Esophagus squamous epithelium (tissue), 4 donors: ENCODE measurements at regions not wholly inside any gene's neighbourhood (a gene's known extent, or its start where the extent isn't known, plus 50 kb on each side); places are given as distances from the start of the nearest gene placed in this dataset.

ENCODE experiments used
- CTCF ChIP-seq, 6 experiments: fragments of 450-650 bp in 4 of 6; fragments of 200-600 bp in 2 of 6; sonication (generic) in 2 of 6; IDR thresholded peaks; one replicate each; pipeline ENCODE4 v1.5.1; 2016 to 2019; ENCODE audit warnings: antibody characterized with exemption in 6 of 6, mild to moderate bottlenecking in 4 of 6, moderate library complexity in 4 of 6
- POLR2A ChIP-seq, 4 donors: fragments of 450-650 bp; IDR thresholded peaks; one replicate each; pipeline ENCODE4 v1.6.1; 2017; ENCODE audit warnings: antibody characterized with exemption in 4 of 4, mild to moderate bottlenecking in 4 of 4, moderate library complexity in 3 of 4

DNA sequence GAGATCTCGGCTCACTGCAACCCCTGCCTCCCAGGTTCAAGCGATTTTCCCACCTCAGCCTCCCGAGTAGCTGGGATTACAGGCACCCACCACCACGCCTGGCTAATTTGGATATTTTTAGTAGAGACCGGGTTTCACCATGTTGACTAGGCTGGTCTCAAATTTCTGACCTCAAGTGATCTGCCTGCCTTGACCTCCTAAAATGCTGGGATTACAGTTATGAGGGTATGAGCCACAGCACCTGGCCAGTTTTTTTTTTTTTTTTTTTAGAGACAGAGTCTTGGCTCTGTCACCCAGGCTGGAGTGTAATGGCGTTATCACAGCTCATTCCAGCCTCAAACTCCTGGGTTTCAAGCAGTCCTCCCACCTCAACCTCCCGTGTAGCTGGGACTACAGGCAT, 54.9 kb upstream of the PRR5 start:
- TF ChIP-seq CTCF (IDR thresholded peaks at IDR 0.05) (no peak), POLR2A (IDR thresholded peaks at IDR 0.05) (no peak)
